Stomach smooth muscle (tissue), 2 donors: ENCODE measurements at regions not wholly inside any gene's neighbourhood (a gene's known extent, or its start where the extent isn't known, plus 50 kb on each side); places are given as distances from the start of the nearest gene placed in this dataset.
"Not testable (repeated sequence)": the region's sequence is repeated elsewhere in the genome, so short reads cannot be mapped to it uniquely, and the experiment has no call there.

Source experiments
- H3K27ac ChIP-seq: one replicate; pipeline ENCODE4 v1.7.0; 2013; ENCODE audit warnings: mild to moderate bottlenecking, low read length, inconsistent platforms
- H3K27me3 ChIP-seq, 2 donors: one replicate each; pipeline ENCODE4 v1.7.0; 2013; ENCODE audit warnings: low read length in 2 of 2; ENCODE audit not compliant: insufficient read depth in 2 of 2, control insufficient read depth in 1 of 2
- H3K36me3 ChIP-seq, 2 donors: one replicate each; pipeline ENCODE4 v1.7.0; 2013; ENCODE audit warnings: low read length in 2 of 2; ENCODE audit not compliant: control insufficient read depth in 2 of 2, insufficient read depth in 2 of 2
- H3K4me1 ChIP-seq: one replicate; pipeline ENCODE4 v1.7.0; 2013; ENCODE audit warnings: low read length; ENCODE audit not compliant: control insufficient read depth, insufficient read depth
- H3K4me3 ChIP-seq, 2 donors: one replicate each; pipeline ENCODE4 v1.7.0; 2013; ENCODE audit warnings: low read length in 2 of 2
- H3K9ac ChIP-seq, 2 donors: one replicate each; pipeline ENCODE4 v1.7.0; 2013; ENCODE audit warnings: low read length in 2 of 2, mild to moderate bottlenecking in 1 of 2
- H3K9me3 ChIP-seq, 2 donors: one replicate each; pipeline ENCODE4 v1.7.0; 2013; ENCODE audit warnings: low read length in 2 of 2; ENCODE audit not compliant: control insufficient read depth in 2 of 2
- donor health status: healthy.
- donor health status: Pancreatic carcinoma.

GRCh38 chr2:144747571-144747970 is 227.7 kb upstream of the ZEB2 start:
- Histone ChIP-seq H3K27me3 (no peaks in the 10 kb centered on the region), H3K27ac (no peak overlapping the region), H3K9ac (no peak overlapping the region), H3K4me3 (no peak overlapping the region), H3K4me1 (no peaks in the 10 kb centered on the region), H3K36me3 (no peaks in the 10 kb centered on the region), H3K9me3 (peaks cover 7 to 11% of the 10 kb centered on the region in 2 donors)

GRCh38 chr2:144745424-144745823 is 225.5 kb upstream of the ZEB2 start:
- Histone ChIP-seq H3K4me1 (no peaks in the 10 kb centered on the region), H3K27me3 (no peaks in the 10 kb centered on the region), H3K36me3 (no peaks in the 10 kb centered on the region), H3K27ac (no peak overlapping the region), H3K9me3 (peaks cover 7 to 11% of the 10 kb centered on the region in 2 donors), H3K9ac (no peak overlapping the region), H3K4me3 (no peak overlapping the region)

GRCh38 chr2:144738749-144739148 is 218.8 kb upstream of the ZEB2 start:
- H3K9ac ChIP-seq, result no peak overlapping the region
- no peak overlapping the region for H3K27ac ChIP-seq
- H3K4me1 ChIP-seq, result no peaks in the 10 kb centered on the region
- H3K27me3 ChIP-seq, result no peaks in the 10 kb centered on the region
- no peaks in the 10 kb centered on the region for H3K36me3 ChIP-seq
- no peak overlapping the region for H3K4me3 ChIP-seq
- H3K9me3 ChIP-seq, result peaks cover 0 to 7% of the 10 kb centered on the region in 2 donors

GRCh38 chr2:144730711-144731110 is 210.8 kb upstream of the ZEB2 start:
- Histone ChIP-seq H3K36me3 (no peaks in the 10 kb centered on the region), H3K4me3 (no peak overlapping the region), H3K9ac (no peak overlapping the region), H3K9me3 (peaks cover 0 to 7% of the 10 kb centered on the region in 2 donors), H3K4me1 (no peaks in the 10 kb centered on the region), H3K27me3 (no peaks in the 10 kb centered on the region), H3K27ac (no peak overlapping the region)

GRCh38 chr2:144724460-144724859 is 204.5 kb upstream of the ZEB2 start:
- not testable (repeated sequence) for H3K4me1 ChIP-seq, H3K4me3 ChIP-seq, H3K9me3 ChIP-seq, H3K36me3 ChIP-seq, H3K27me3 ChIP-seq, H3K9ac ChIP-seq, H3K27ac ChIP-seq

GRCh38 chr2:144718376-144718775 is 198.5 kb upstream of the ZEB2 start:
- Histone ChIP-seq H3K36me3 (no peaks in the 10 kb centered on the region), H3K9ac (no peak overlapping the region), H3K4me1 (no peaks in the 10 kb centered on the region), H3K27me3 (no peaks in the 10 kb centered on the region), H3K27ac (no peak overlapping the region), H3K4me3 (no peak overlapping the region), H3K9me3 (peaks cover 0 to 3% of the 10 kb centered on the region in 2 donors)

GRCh38 chr2:144715992-144716391 is 196.1 kb upstream of the ZEB2 start:
- Histone ChIP-seq H3K27ac (no peak overlapping the region), H3K4me1 (no peaks in the 10 kb centered on the region), H3K27me3 (no peaks in the 10 kb centered on the region), H3K9me3 (peaks cover 0 to 3% of the 10 kb centered on the region in 2 donors), H3K4me3 (no peak overlapping the region), H3K36me3 (no peaks in the 10 kb centered on the region), H3K9ac (no peak overlapping the region)

- no peaks in the 10 kb centered on the region for H3K27me3 ChIP-seq
- no peak overlapping the region for H3K4me3 ChIP-seq
- H3K9ac ChIP-seq, result no peak overlapping the region
- H3K27ac ChIP-seq, result no peak overlapping the region
- no peaks in the 10 kb centered on the region for H3K36me3 ChIP-seq
- peaks cover 0 to 3% of the 10 kb centered on the region in 2 donors for H3K9me3 ChIP-seq
- H3K4me1 ChIP-seq, result no peaks in the 10 kb centered on the region
These were observed 193.5 kb upstream of the ZEB2 start for GRCh38 chr2:144713410-144713809.

GRCh38 chr2:144712550-144712940 is 192.6 kb upstream of the ZEB2 start:
- H3K4me1 ChIP-seq, result no peaks in the 10 kb centered on the region
- H3K27ac ChIP-seq, result no peak overlapping the region
- H3K4me3 ChIP-seq, result no peak overlapping the region
- H3K36me3 ChIP-seq, result no peaks in the 10 kb centered on the region
- no peak overlapping the region for H3K9ac ChIP-seq
- H3K27me3 ChIP-seq, result no peaks in the 10 kb centered on the region
- H3K9me3 ChIP-seq, result peaks cover 0 to 3% of the 10 kb centered on the region in 2 donors

- Histone ChIP-seq H3K4me1 (no peaks in the 10 kb centered on the region), H3K9me3 (no peaks in the 10 kb centered on the region), H3K9ac (no peak overlapping the region), H3K27me3 (no peaks in the 10 kb centered on the region), H3K27ac (no peak overlapping the region), H3K36me3 (no peaks in the 10 kb centered on the region), H3K4me3 (no peak overlapping the region)
These were observed 192.0 kb upstream of the ZEB2 start for GRCh38 chr2:144711630-144712549.

GRCh38 chr2:144711084-144711483 is 191.2 kb upstream of the ZEB2 start:
- no peaks in the 10 kb centered on the region for H3K27me3 ChIP-seq
- no peak overlapping the region for H3K27ac ChIP-seq
- no peaks in the 10 kb centered on the region for H3K4me1 ChIP-seq
- H3K36me3 ChIP-seq, result no peaks in the 10 kb centered on the region
- H3K4me3 ChIP-seq, result no peak overlapping the region
- no peak overlapping the region for H3K9ac ChIP-seq
- H3K9me3 ChIP-seq, result no peaks in the 10 kb centered on the region
